Right hindlimb (tissue), 1 donor: ENCODE measurements at regions not wholly inside any gene's neighbourhood (a gene's known extent, or its start where the extent isn't known, plus 50 kb on each side); places are given as distances from the start of the nearest gene placed in this dataset.
"Not testable (repeated sequence)": the region's sequence is repeated elsewhere in the genome, so short reads cannot be mapped to it uniquely, and the experiment has no call there.

Source experiments
- DNase-seq: peaks from one replicate; pipeline ENCODE4 v3.0.0-alpha.2; 2018

GRCh38 chr18:70961939-70962338 lies 673.1 kb downstream of the SOCS6 start:
- no peak for DNase-seq

- DNase-seq, result no peak
These were observed 667.7 kb downstream of the SOCS6 start for GRCh38 chr18:70956554-70956953.

GRCh38 chr18:70936160-70936559 lies 647.3 kb downstream of the SOCS6 start:
- no peak for DNase-seq

DNA sequence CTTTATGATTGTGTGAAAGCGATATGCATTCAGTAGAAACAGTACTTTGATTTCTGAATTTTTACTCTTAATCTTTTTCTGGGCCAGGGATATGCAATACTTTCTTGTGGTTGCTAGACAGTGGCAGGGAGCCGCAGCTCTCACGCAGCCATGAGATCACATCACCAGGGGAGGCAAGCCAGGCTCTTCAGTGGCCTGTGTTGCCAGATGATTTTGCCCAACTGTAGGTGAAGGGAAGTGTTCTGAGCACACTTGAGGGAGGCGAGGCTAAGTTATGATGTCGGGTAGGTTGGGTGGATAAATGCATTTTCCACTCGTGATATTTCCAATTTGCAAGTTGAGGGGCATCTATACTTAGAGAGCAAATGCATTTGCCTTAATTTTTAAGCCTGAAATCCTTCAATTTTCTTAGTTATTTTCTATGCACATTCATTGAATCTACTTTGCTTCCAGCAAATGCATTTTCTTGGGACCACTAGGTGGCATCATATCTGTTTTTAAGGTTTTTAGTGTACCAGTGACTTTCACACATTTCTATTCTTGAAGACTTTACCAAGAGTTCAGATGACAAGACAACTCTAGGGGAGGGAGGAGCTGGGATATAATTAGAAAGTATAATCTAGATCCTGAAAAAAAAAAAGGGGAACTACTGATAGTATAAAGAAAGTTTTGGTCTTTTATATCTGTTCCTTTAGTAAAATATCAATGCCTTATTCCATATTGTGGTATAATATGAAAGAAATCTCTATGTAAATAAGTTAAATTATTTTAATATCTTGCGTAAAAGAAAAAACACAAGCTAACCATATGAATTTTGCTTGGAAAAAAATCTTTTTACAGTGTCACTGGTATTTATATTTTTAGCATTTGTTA lies 643.3 kb downstream of the SOCS6 start:
- no peak for DNase-seq

GRCh38 chr18:70920840-70921374 lies 632.1 kb downstream of the SOCS6 start:
- no peak for DNase-seq

GRCh38 chr18:70907673-70908072 lies 618.8 kb downstream of the SOCS6 start:
- DNase-seq, result no peak

DNA sequence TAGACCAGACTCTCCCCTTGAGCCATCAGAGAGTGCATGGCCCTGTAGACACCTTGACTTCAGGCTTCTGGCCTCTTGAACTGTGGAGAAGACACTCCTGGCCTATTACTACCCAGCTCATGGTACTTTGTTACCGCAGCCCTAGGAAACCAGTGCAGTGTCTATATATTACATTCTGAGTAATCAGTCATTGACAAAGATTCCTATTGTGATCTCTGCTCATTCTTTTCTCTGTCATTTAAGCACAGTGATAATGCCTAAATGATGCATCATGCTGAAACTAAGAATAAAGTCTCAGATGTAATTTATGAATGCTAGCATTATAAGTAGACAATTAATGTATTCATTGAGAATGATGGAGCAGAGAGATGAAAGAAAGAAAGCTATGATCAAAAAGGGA lies 603.5 kb downstream of the SOCS6 start:
- no peak for DNase-seq

- DNase-seq, result no peak
These were observed 581.4 kb downstream of the SOCS6 start for GRCh38 chr18:70870292-70870691.

- no peak for DNase-seq
These were observed 559.5 kb downstream of the SOCS6 start for GRCh38 chr18:70848329-70848728.

GRCh38 chr18:70840649-70841048 lies 551.8 kb downstream of the SOCS6 start:
- DNase-seq, result no peak

DNA sequence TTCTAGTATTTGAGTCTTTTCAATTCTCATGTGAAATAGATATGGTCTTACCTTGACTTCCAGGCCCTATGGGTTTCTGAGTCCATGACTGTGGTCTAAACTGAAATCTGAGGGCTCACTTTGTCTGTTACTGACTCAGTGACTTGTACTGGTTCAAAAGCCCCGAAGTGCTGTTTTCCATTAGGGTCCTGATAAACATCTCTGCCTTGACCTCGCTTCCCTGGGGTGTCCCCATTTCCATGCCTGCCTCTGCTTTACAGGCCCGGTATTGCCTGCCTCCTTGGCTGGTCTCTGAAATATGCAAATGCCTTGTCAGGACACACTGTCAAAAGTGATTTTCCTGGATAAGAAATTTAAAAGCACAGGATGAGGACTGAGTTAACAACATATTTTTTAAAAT lies 538.8 kb downstream of the SOCS6 start:
- no peak for DNase-seq

DNA sequence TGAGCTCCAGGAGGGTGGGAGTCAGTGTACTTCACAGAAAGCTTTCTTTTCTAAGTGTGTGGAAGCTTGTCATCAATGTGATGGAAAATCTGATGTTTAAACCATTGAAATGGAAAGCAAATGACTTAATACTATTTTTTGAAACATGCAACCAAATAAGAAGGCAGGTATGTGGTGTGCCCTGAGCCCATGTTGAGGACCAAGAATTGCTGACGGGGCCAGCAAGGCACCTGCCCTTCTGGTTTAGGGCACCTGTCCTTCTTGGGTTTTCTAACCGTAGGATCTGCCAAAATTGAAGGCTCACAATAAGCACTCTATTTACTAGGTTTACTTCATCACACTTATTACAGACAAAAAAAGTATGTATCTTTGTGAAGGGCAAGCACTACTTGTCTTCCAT lies 537.7 kb downstream of the SOCS6 start:
- no peak for DNase-seq

- DNase-seq, result no peak
These were observed 533.8 kb downstream of the SOCS6 start for GRCh38 chr18:70822691-70823090.

DNA sequence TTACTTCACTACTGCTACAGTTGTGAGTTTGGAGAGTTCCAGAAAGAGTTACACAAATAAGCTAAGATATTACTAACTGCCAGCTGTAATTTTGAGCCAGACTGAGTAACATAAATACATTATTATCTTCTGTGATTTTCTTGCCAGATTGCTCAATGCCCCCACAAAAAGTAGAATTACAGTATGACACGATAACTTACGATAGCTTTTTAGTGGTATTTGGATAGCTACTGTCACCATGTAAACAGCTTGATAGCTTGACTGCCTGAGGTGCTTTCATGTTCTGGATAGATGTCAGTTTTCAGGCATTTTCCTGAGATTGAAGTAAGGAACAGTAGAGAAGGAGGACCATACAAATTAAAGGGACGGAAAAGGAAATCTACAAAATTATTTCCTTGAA lies 533.3 kb downstream of the SOCS6 start:
- no peak for DNase-seq

GRCh38 chr18:70808481-70809056 lies 519.7 kb downstream of the SOCS6 start:
- no peak for DNase-seq

- peak; percentile 29 for DNase-seq
These were observed 493.1 kb downstream of the SOCS6 start for GRCh38 chr18:70781860-70782453.

DNA sequence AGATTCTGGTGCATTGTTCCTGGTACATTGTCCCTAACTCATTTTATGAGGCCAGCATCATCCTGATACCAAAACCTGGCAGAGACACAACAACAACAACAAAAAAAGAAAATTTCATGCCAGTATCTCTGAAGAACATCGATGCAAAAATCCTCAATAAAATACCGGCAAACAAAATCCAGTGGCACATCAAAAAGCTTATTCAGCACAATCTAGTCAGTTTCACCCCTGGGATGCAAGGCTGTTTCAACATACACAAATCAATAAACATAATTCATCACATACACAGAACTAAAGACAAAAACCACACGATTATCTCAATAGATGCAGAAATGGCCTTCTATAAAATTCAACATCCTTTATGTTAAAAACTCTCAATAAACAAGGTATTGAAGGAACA lies 477.4 kb downstream of the SOCS6 start:
- DNase-seq, result not testable (repeated sequence)

GRCh38 chr18:70762812-70763211 lies 474.0 kb downstream of the SOCS6 start:
- DNase-seq, result no peak

DNA sequence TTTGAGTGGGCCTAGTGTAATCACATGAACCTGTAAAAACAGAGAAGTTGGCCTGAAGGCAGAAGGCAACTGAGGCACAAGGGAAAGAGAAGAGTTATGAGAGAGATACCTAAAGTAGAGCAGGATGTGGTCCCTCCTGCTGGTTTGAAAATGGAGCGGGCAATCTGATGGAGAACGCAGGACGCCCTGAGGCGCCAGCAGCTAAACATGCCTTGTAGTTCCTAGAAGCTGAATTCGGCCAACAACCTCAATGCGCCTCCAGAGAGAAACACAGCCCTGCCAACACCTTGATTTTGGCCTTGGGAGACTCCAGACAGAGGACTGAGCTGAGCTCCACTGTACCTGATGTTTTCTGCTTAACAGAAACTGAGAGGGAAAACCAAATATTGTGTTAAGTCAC lies 469.9 kb downstream of the SOCS6 start:
- DNase-seq, result no peak

DNA sequence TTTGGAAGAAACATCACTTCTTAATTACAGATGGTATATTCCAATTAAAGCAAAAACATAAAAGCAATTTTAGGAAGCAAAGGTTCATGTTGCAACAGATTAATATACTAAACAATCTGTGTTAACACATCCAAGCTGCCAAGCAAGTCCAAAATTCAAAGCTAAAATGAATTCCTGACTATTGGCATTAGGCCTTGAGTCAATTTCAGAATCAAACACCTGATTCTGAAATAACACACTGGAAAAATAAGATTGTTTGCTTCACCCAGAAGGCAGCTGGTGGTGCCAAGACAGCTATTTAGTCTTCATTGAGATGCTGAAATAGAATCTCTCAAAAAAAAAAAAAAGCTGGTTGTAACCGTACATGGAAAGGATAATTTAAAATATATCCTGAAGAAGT lies 465.6 kb downstream of the SOCS6 start:
- DNase-seq, result no peak

- no peak for DNase-seq
These were observed 444.1 kb downstream of the SOCS6 start for GRCh38 chr18:70732916-70733315.

DNA sequence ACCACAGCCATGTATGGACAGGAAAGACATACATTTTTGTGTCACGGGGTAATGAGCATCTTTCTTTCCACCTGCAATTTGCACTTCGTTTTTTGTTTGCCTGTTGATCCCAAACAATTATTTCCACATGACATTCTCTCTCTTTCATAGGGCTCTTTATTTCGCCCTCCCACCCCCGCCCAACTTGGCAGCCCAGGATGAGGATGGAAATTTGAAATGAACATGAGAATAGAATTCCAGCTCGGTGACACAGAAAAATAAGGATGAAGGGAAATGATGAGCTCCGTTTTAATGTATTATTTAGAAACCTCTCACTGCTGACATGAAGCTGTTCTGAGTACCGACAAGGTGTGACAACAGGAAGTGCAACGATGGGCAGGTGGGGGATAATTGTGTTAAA lies 443.3 kb downstream of the SOCS6 start:
- DNase-seq, result no peak

DNA sequence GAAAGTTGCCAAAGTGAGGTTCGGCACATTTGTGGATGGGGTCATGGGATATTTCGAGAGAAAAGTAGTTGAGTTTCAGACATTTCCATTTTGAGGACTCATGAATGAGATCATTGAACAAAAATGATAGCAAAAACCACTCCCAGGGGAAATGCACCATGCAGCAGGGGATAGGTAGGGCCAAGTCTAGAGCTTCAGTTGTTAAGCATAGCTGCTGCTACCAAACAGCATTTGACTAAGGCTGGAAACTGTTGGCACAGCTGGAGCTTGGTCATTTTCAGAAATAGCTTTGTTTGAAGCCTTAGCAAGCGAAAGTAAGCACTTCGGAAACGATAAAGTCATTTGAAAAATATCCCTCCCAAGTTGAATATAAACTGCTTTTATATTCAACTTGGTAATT lies 431.8 kb downstream of the SOCS6 start:
- DNase-seq, result no peak

- DNase-seq, result no peak
These were observed 420.9 kb downstream of the SOCS6 start for GRCh38 chr18:70709720-70710119.
